GM10266 (cell line): ENCODE measurements at regions not wholly inside any gene's neighbourhood (a gene's known extent, or its start where the extent isn't known, plus 50 kb on each side); places are given as distances from the start of the nearest gene placed in this dataset.
"Not testable (repeated sequence)": the region's sequence is repeated elsewhere in the genome, so short reads cannot be mapped to it uniquely, and the experiment has no call there.

ENCODE experiments used
- DNase-seq: peaks from one replicate; pipeline ENCODE4 v3.0.0; 2012; ENCODE audit errors: extremely low spot score
- CTCF ChIP-seq: IDR thresholded peaks from 2 replicates; pipeline ENCODE4 v1.5.1; 2012; ENCODE audit warnings: mild to moderate bottlenecking, low read depth; ENCODE audit not compliant: control insufficient read depth, insufficient read depth; ENCODE audit errors: missing control alignments

- no peak for DNase-seq
- no peak for TF ChIP-seq CTCF
These were observed 158.6 kb upstream of the ZNF267 start for GRCh38 chr16:31714903-31715504.

- no peak for DNase-seq
- TF ChIP-seq CTCF: no peak
These were observed 157.7 kb upstream of the ZNF267 start for GRCh38 chr16:31715915-31716314.

- no peak for TF ChIP-seq CTCF
These were observed 154.6 kb upstream of the ZNF267 start for GRCh38 chr16:31718998-31719397.

GRCh38 chr16:31727553-31727952 lies 146.1 kb upstream of the ZNF267 start:
- no peak for DNase-seq
- TF ChIP-seq CTCF: no peak

More at GRCh38 chr16:31718998-31719397, 154.6 kb upstream of the ZNF267 start:
- DNase-seq: no peak

GRCh38 chr16:31734265-31734664 lies 139.3 kb upstream of the ZNF267 start:
- no peak for TF ChIP-seq CTCF
- DNase-seq: no peak

- not testable (repeated sequence) for DNase-seq
These were observed 128.5 kb upstream of the ZNF267 start for GRCh38 chr16:31745098-31745497.

GRCh38 chr16:31745900-31746299 lies 127.7 kb upstream of the ZNF267 start:
- TF ChIP-seq CTCF: no peak
- DNase-seq: no peak
